ENCODE measurements at regions not wholly inside any gene's neighbourhood (a gene's known extent, or its start where the extent isn't known, plus 50 kb on each side); places are given as distances from the start of the nearest gene placed in this dataset.

DNA sequence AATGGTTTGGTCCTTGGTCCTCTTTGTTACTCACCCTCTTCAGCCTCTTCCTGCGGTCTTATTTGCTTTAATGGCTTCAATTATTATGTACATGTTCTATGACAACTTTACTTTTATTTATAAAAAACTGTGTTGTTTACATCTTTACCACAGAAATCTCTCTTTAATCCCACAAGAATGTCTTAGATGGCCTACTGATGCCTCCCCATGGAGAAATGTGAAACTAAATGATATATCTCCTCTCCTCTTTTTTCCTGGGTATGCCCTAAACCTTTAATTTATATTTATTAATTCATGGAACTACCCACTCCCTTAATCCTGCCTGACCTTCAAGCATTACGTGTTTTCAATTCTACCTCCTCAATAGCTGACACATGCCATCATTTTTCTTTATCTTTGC is 573.2 kb downstream of the CENPC start:
- no peak for DNase-seq
- no peak overlapping the region for H3K4me3 ChIP-seq
- H3K36me3 ChIP-seq: no peaks in the 10 kb centered on the region
- no peak for TF ChIP-seq CTCF (IDR thresholded peaks at IDR 0.05)
- H3K27ac ChIP-seq: no peak overlapping the region
- no peaks in the 10 kb centered on the region for H3K27me3 ChIP-seq
- no peaks in the 10 kb centered on the region for H3K9me3 ChIP-seq
- H3K9ac ChIP-seq (ENCODE audit: low read depth in 2 of 2, low read length in 2 of 2): no peak overlapping the region
- intact Hi-C loops (cut with DNase I): no loop called here
- no peaks in the 10 kb centered on the region for H3K4me1 ChIP-seq

DNA sequence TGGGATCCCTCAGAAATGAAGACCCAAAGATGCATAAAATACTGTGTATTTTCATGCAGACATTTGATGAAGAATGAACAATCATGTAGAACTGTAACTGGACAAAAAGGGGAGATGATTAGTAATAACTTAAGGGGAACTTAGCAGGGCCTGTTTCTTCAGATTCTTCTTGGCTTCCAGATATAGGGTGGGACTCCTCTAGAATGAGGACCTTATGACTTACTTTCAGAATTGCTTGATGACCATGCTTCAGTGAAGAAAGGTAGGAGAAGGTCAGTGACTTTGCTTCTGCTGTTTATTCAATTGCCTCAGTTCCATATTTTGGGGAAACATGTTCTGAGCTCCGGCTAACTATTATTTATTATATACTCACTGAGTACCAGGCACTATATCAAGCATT is 580.8 kb downstream of the CENPC start:
- no peak for TF ChIP-seq CTCF (IDR thresholded peaks at IDR 0.05)
- Histone ChIP-seq H3K36me3 (no peaks in the 10 kb centered on the region), H3K4me1 (no peaks in the 10 kb centered on the region), H3K27ac (no peak overlapping the region), H3K4me3 (no peak overlapping the region), H3K27me3 (no peaks in the 10 kb centered on the region), H3K9me3 (no peaks in the 10 kb centered on the region), H3K9ac (ENCODE audit: low read depth in 2 of 2, low read length in 2 of 2) (no peak overlapping the region)
- DNase-seq: no peak
- intact Hi-C loops (cut with DNase I): no loop called here

DNA sequence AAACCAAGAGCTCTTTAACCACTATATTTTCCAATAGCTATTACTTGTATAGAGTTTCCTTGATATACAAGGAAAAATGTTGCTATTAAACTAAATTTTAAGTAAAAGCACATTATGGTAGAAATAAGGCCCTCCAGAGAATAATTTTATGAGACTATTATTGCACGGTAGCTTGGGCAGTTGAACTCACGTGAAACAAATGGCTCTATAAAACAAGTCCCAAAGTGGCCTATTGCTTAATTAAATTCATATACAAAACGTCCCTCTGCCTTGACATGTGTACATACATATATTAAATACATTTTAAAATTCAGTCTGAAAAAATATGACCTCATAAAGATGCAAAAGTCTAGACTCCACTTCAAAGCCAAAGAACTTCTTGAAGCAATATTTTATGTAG is 582.2 kb downstream of the CENPC start:
- intact Hi-C loops (cut with DNase I): no loop called here
- no peaks in the 10 kb centered on the region for H3K9me3 ChIP-seq
- H3K4me1 ChIP-seq: no peaks in the 10 kb centered on the region
- H3K36me3 ChIP-seq: no peaks in the 10 kb centered on the region
- no peak for TF ChIP-seq CTCF (IDR thresholded peaks at IDR 0.05)
- no peak overlapping the region for H3K9ac ChIP-seq (ENCODE audit: low read depth in 2 of 2, low read length in 2 of 2)
- no peak for DNase-seq
- no peak overlapping the region for H3K4me3 ChIP-seq
- no peaks in the 10 kb centered on the region for H3K27me3 ChIP-seq
- no peak overlapping the region for H3K27ac ChIP-seq

- no peaks in the 10 kb centered on the region for H3K4me1 ChIP-seq
- H3K9ac ChIP-seq (ENCODE audit: low read depth in 2 of 2, low read length in 2 of 2): no peak overlapping the region
- H3K27me3 ChIP-seq: no peaks in the 10 kb centered on the region
- H3K36me3 ChIP-seq: no peaks in the 10 kb centered on the region
- no peak for TF ChIP-seq CTCF (IDR thresholded peaks at IDR 0.05)
- H3K27ac ChIP-seq: no peak overlapping the region
- H3K9me3 ChIP-seq: no peaks in the 10 kb centered on the region
- DNase-seq: no peak
- no peak overlapping the region for H3K4me3 ChIP-seq
- intact Hi-C loops (cut with DNase I): no loop called here
Measured at GRCh38 chr4:66959207-66959606, 586.1 kb downstream of the CENPC start.

DNA sequence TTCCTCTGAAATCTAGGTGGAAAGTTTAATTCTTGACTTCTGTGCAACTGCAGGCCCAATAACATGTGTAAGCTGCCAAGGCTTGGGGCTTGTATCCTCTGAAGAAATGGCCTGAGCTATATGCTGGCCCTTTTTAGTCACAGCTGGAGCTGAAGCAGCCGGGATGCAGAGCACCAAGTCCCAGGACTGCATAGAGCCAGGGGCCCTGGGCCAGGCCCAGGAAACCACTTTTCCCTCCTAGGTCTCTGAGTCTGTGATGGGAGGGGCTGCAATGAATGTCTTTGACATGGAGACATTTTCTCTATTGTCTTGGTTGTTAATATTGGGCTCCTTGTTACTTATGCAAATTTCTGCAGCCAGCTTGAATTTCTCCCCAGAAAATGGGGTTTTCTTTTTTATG is 588.5 kb downstream of the CENPC start:
- DNase-seq: no peak
- Histone ChIP-seq H3K27ac (no peak overlapping the region), H3K27me3 (no peaks in the 10 kb centered on the region), H3K4me1 (no peaks in the 10 kb centered on the region), H3K36me3 (no peaks in the 10 kb centered on the region), H3K4me3 (no peak overlapping the region), H3K9me3 (no peaks in the 10 kb centered on the region), H3K9ac (ENCODE audit: low read depth in 2 of 2, low read length in 2 of 2) (no peak overlapping the region)
- TF ChIP-seq CTCF (IDR thresholded peaks at IDR 0.05): no peak
- intact Hi-C loops (cut with DNase I): no loop called here

DNA sequence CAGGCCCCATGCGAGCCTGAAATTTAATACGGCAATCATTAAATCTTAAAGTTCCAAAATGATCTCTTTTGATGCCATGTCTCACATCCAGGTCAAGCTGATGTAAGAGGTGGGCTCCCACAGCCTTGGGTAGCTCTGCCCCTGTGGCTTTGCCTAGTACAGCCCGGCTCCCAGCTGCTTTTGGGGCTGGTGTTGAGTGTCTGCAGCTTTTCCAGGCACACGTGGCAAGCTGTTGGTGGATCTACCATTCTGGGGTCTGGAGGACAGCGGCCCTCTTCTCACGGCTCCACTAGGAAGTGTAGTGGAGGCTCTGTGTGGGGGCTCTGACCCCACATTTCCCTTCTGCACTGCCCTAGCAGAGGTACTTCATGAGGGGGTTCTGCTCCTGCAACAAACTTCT is 588.9 kb downstream of the CENPC start:
- H3K36me3 ChIP-seq: no peaks in the 10 kb centered on the region
- H3K4me3 ChIP-seq: no peak overlapping the region
- no peak for DNase-seq
- no peak for TF ChIP-seq CTCF (IDR thresholded peaks at IDR 0.05)
- H3K9me3 ChIP-seq: no peaks in the 10 kb centered on the region
- H3K9ac ChIP-seq (ENCODE audit: low read depth in 2 of 2, low read length in 2 of 2): no peak overlapping the region
- intact Hi-C loops (cut with DNase I): no loop called here
- H3K27ac ChIP-seq: no peak overlapping the region
- H3K27me3 ChIP-seq: no peaks in the 10 kb centered on the region
- no peaks in the 10 kb centered on the region for H3K4me1 ChIP-seq

All from colonic mucosa (tissue), 4 donors.